CD4-positive, alpha-beta T cell treated with Interleukin-6 for 4 hours (primary cell): ENCODE measurements at regions not wholly inside any gene's neighbourhood (a gene's known extent, or its start where the extent isn't known, plus 50 kb on each side); places are given as distances from the start of the nearest gene placed in this dataset.
A peak's percentile ranks its signal among the peaks of the same experiment; 100 is the strongest.

Source experiments
- DNase-seq: peaks from one replicate; pipeline ENCODE4 v3.0.0-alpha.2; 2020; ENCODE audit warnings: mixed read lengths

DNA sequence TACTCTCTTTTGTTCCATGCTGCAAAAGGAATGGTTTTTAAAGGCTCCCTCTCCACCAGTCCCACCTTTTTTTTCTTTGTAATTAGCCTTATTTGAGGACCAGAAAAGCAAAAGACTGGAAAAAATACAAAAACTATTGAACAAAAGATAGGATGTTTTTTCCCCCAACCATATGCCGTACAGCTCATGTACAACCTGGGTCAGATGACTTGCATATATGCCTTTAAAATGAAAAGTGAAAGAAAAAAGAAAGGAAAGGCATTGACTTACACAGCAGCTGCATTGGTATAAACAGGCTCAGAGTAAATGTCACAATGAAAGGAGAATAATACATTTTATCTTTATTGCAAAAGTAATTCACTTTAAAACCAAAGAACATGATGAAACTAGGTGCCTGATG lies 69.5 kb upstream of the CMC1 start:
- peak; percentile 3 for DNase-seq

DNA sequence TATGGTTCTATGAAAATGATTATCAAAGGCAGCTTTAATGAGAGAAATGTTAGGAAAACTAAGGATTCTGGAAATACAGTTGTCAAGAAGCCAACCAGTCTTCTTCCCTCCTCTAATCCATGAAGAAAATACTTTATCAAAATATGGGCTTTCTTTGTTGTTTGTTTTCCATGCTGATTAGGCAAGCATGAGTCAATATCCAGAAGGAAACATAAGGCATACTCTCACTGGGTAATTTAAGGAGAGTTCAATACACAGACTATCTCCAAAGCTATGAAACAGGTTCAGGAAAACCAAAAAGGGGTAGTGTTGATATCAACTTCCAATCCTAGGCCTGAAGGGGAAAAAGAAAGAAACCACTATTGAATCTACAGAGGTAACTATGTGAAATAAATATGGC lies 68.7 kb upstream of the CMC1 start:
- no peak for DNase-seq

DNA sequence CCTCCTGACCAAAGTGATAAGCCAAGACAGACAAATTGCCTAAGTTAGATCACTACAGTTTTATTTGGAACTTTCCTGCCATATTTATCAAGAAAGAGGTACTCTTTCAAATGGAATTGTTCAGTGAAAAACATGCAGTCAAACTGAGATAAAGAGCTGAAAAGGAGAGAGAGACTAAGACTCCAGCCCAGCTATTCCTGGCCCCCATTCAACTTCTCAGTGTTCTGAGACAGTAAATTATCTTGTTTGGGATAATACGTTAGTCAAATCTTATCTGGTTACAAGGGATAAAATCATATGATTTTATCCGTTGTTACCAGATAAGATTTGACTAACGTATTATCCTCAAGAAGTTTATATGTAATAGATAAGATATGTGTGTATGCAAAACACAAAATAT lies 67.6 kb upstream of the CMC1 start:
- no peak for DNase-seq

DNA sequence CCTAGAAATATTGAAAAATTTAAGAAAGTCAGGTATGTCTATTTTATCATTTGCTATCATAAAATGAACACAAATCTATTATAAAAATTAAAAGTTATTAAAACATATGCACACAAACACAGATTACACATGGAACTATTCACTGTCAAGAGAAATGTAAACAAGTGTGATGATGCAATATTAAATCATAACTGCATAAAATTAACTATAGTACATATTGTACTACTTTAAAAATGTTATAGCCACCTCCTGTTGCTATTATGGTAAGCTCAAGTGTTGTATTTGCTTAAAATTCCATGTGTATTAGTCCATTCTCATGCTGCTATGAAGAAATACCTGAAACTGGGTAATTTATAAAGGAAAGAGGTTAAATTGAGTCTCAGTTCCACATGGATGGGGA lies 54.7 kb upstream of the CMC1 start:
- no peak for DNase-seq

DNA sequence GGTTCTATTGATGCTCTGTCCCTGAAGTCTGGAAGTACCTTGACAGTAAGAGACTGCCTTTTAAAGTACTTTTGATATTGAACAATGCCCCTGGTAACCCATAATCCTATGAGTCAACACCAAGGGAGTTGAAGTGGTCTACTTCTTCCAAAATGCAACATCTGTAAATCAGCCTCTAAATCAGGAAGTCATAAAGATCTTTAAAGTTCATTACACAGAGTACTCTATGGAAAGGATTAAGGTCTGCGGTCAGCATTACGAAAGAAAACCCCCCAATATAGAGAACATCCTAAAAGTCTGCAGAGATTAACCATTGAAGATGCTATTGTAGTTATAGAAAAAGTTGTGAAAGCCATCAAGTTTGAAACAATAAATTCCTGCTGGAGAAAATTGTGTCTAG lies 52.7 kb upstream of the CMC1 start:
- DNase-seq, result no peak

DNA sequence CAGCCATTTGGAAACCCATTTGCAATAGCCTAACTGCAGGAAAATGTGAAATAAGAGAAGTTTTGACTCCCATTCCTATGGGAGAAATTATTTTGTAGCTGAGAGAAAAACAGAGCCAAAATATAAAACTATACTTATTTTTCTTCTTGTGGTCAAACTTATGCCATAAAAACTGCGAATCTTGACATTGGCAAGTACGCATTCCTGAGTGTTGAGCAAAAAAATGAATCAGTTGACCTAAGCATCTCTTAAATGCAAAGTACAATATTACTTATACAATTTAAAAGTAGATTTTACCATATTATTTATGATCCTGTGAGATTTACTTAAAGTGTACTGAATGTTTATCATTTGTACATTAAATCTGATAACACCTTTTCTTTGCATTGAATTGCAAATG lies 50.1 kb upstream of the CMC1 start:
- no peak for DNase-seq
